NB4 (cell line): ENCODE measurements at regions not wholly inside any gene's neighbourhood (a gene's known extent, or its start where the extent isn't known, plus 50 kb on each side); places are given as distances from the start of the nearest gene placed in this dataset.
"Not testable (repeated sequence)": the region's sequence is repeated elsewhere in the genome, so short reads cannot be mapped to it uniquely, and the experiment has no call there.

Source experiments
- MYC ChIP-seq: IDR thresholded peaks from 2 replicates; pipeline ENCODE4 v1.6.1; 2011; ENCODE audit warnings: low read depth, low read length
- POLR2A ChIP-seq: IDR thresholded peaks from 2 replicates; pipeline ENCODE4 v1.6.1; 2011; ENCODE audit warnings: mild to moderate bottlenecking; ENCODE audit not compliant: insufficient read length; ENCODE audit errors: extremely low read depth
- TF ChIP-seq, protein P1 (sequence below): IDR thresholded peaks from one replicate; pipeline ENCODE4 v1.5.1; 2012; ENCODE audit warnings: low read depth, low read length
- TF ChIP-seq, protein P2 (sequence below): IDR thresholded peaks from 2 replicates; pipeline ENCODE4 v1.6.1; 2011; ENCODE audit warnings: low read depth, low read length

DNA sequence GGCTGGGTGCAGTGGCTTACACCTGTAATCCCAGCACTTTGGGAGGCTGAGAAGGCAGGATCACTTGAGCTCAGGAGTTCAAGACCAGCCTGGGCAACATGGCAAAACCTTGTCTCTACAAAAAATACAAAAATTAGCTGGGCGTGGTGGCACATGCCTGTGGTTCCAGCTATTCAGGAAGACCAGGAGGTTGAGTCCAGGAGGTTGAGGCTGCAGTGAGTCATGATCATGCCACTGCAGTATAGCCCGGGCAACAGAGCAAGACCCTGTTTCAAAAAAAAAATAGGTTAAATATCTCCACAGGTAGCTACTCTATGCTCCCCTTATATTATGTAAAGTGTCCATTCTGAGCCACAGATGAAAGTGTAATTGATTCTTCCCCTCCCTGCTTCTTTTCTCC, 89.3 kb upstream of the MYO3A start:
- TF ChIP-seq, protein P1, sequence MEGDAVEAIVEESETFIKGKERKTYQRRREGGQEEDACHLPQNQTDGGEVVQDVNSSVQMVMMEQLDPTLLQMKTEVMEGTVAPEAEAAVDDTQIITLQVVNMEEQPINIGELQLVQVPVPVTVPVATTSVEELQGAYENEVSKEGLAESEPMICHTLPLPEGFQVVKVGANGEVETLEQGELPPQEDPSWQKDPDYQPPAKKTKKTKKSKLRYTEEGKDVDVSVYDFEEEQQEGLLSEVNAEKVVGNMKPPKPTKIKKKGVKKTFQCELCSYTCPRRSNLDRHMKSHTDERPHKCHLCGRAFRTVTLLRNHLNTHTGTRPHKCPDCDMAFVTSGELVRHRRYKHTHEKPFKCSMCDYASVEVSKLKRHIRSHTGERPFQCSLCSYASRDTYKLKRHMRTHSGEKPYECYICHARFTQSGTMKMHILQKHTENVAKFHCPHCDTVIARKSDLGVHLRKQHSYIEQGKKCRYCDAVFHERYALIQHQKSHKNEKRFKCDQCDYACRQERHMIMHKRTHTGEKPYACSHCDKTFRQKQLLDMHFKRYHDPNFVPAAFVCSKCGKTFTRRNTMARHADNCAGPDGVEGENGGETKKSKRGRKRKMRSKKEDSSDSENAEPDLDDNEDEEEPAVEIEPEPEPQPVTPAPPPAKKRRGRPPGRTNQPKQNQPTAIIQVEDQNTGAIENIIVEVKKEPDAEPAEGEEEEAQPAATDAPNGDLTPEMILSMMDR: not testable (repeated sequence)
- TF ChIP-seq, protein P2, sequence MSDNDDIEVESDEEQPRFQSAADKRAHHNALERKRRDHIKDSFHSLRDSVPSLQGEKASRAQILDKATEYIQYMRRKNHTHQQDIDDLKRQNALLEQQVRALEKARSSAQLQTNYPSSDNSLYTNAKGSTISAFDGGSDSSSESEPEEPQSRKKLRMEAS: not testable (repeated sequence)
- not testable (repeated sequence) for TF ChIP-seq POLR2A, MYC
